MM.1S (cell line): ENCODE measurements at regions not wholly inside any gene's neighbourhood (a gene's known extent, or its start where the extent isn't known, plus 50 kb on each side); places are given as distances from the start of the nearest gene placed in this dataset.

ENCODE experiments used
- DNase-seq: peaks from one replicate; pipeline ENCODE4 v3.0.0-alpha.2; 2015
- H2AFZ ChIP-seq: fragments of 300-600 bp; sonication (generic); 2 replicates; pipeline ENCODE4 v1.6.0; 2016; ENCODE audit warnings: antibody characterized with exemption, low read length
- H3F3A ChIP-seq: fragments of 300-600 bp; sonication (generic); 2 replicates; pipeline ENCODE4 v1.6.1; 2016; ENCODE audit warnings: mild to moderate bottlenecking, antibody characterized with exemption, low read length, moderate library complexity, mixed read lengths; ENCODE audit not compliant: insufficient read depth
- H3K27ac ChIP-seq: fragments of 300-600 bp; sonication (generic); 2 replicates; pipeline ENCODE4 v1.5.1; 2016; ENCODE audit warnings: mild to moderate bottlenecking, low read length
- H3K27me3 ChIP-seq: fragments of 300-600 bp; sonication (generic); replicated peaks from 2 replicates; pipeline ENCODE4 v1.6.0; 2016; ENCODE audit warnings: low read length; ENCODE audit not compliant: insufficient read depth
- H3K36me3 ChIP-seq: fragments of 300-600 bp; sonication (generic); replicated peaks from 2 replicates; pipeline ENCODE4 v1.6.1; 2016; ENCODE audit warnings: mild to moderate bottlenecking, low read length, mixed read lengths; ENCODE audit not compliant: insufficient read depth
- H3K4me1 ChIP-seq: fragments of 300-600 bp; sonication (generic); 2 replicates; pipeline ENCODE4 v1.6.1; 2016; ENCODE audit warnings: low read length, mixed read lengths
- H3K4me2 ChIP-seq: fragments of 300-600 bp; sonication (generic); 2 replicates; pipeline ENCODE4 v1.6.0; 2016; ENCODE audit warnings: low read depth, low read length
- H3K4me3 ChIP-seq: fragments of 300-600 bp; sonication (generic); 2 replicates; pipeline ENCODE4 v1.5.1; 2016; ENCODE audit warnings: low read length, mixed read lengths
- H3K79me2 ChIP-seq: fragments of 300-600 bp; sonication (generic); 2 replicates; pipeline ENCODE4 v1.6.1; 2016; ENCODE audit warnings: mixed run types, low read length, mixed read lengths
- H3K9ac ChIP-seq: fragments of 300-600 bp; sonication (generic); 2 replicates; pipeline ENCODE4 v1.6.1; 2016; ENCODE audit warnings: low read length, mixed read lengths
- H3K9me2 ChIP-seq: fragments of 300-600 bp; sonication (generic); replicated peaks from 2 replicates; pipeline ENCODE4 v1.6.1; 2016; ENCODE audit warnings: mild to moderate bottlenecking, low read length, mixed read lengths; ENCODE audit not compliant: insufficient read depth
- H3K9me3 ChIP-seq: fragments of 300-600 bp; sonication (generic); replicated peaks from 2 replicates; pipeline ENCODE4 v1.6.1; 2016; ENCODE audit warnings: mild to moderate bottlenecking, low read length, mixed read lengths; ENCODE audit not compliant: insufficient read depth
- H4K20me1 ChIP-seq: fragments of 300-600 bp; sonication (generic); 2 replicates; pipeline ENCODE4 v1.6.1; 2016; ENCODE audit warnings: mild to moderate bottlenecking, low read length, moderate library complexity, mixed read lengths; ENCODE audit not compliant: insufficient read depth
- EZH2 ChIP-seq: fragments of 300-600 bp; sonication (generic); optimal IDR thresholded peaks from 2 replicates; pipeline ENCODE3; 2017; ENCODE audit warnings: low read depth, mild to moderate bottlenecking, antibody characterized with exemption, low read length, mixed read lengths
- EZH2phosphoT487 ChIP-seq: fragments of 300-600 bp; sonication (generic); IDR thresholded peaks from 2 replicates; pipeline ENCODE4 v1.6.1; 2018; ENCODE audit warnings: antibody characterized with exemption, low read length
- TF ChIP-seq, protein P1 (sequence below): fragments of 300-600 bp; sonication (generic); IDR thresholded peaks from 2 replicates; pipeline ENCODE4 v1.5.1; 2016; ENCODE audit warnings: antibody characterized with exemption, low read length, mixed read lengths

GRCh38 chr5:89260254-89260653, 377.3 kb upstream of the MEF2C start:
- H3K4me2 ChIP-seq, result no peak overlapping the region
- no peak overlapping the region for H3K27ac ChIP-seq
- H3K36me3 ChIP-seq, result no peaks in the 10 kb centered on the region
- H3K79me2 ChIP-seq, result no peaks in the 10 kb centered on the region
- no peaks in the 10 kb centered on the region for H3F3A ChIP-seq
- H3K4me1 ChIP-seq, result no peaks in the 10 kb centered on the region
- no peaks in the 10 kb centered on the region for H3K9me2 ChIP-seq
- H2AFZ ChIP-seq, result no peak overlapping the region
- H3K9me3 ChIP-seq, result no peaks in the 10 kb centered on the region
- H3K4me3 ChIP-seq, result no peak overlapping the region
- no peak for DNase-seq
- H4K20me1 ChIP-seq, result no peaks in the 10 kb centered on the region
- TF ChIP-seq, protein P1, sequence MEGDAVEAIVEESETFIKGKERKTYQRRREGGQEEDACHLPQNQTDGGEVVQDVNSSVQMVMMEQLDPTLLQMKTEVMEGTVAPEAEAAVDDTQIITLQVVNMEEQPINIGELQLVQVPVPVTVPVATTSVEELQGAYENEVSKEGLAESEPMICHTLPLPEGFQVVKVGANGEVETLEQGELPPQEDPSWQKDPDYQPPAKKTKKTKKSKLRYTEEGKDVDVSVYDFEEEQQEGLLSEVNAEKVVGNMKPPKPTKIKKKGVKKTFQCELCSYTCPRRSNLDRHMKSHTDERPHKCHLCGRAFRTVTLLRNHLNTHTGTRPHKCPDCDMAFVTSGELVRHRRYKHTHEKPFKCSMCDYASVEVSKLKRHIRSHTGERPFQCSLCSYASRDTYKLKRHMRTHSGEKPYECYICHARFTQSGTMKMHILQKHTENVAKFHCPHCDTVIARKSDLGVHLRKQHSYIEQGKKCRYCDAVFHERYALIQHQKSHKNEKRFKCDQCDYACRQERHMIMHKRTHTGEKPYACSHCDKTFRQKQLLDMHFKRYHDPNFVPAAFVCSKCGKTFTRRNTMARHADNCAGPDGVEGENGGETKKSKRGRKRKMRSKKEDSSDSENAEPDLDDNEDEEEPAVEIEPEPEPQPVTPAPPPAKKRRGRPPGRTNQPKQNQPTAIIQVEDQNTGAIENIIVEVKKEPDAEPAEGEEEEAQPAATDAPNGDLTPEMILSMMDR, result no peak
- no peak for TF ChIP-seq EZH2
- no peak for TF ChIP-seq EZH2phosphoT487
- H3K27me3 ChIP-seq, result no peaks in the 10 kb centered on the region
- H3K9ac ChIP-seq, result no peak overlapping the region

DNA sequence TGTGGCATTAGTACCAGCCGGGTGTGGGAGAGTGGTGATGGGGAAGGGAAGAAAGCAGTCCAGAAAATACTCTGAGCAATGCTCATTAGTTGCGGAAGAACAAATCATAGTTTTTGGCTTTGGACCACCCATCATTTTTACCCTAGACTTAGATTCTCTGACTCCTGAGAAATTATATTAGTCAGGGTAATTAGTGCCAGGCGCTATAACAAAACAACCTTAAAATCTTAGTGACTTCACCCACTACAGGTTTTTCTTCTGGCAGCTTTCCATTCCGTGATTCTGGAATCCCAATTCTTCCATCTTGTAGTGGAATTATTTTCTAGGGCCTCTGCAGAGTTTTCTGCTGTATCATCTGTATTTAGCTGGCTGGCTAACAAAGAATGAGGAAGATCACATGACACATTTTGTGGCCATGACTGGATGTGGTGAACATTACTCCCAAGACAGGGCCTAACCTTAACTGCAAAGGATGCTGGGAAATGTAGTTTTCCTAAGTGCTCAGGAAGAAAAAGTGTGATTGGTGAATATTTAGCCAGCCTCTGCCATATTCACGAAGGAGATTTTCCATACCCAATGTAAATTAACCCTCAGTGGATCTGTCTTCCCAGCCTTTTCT, 373.0 kb upstream of the MEF2C start:
- DNase-seq, result peak; percentile 41
- no peak overlapping the region for H3K4me3 ChIP-seq
- no peaks in the 10 kb centered on the region for H4K20me1 ChIP-seq

DNA sequence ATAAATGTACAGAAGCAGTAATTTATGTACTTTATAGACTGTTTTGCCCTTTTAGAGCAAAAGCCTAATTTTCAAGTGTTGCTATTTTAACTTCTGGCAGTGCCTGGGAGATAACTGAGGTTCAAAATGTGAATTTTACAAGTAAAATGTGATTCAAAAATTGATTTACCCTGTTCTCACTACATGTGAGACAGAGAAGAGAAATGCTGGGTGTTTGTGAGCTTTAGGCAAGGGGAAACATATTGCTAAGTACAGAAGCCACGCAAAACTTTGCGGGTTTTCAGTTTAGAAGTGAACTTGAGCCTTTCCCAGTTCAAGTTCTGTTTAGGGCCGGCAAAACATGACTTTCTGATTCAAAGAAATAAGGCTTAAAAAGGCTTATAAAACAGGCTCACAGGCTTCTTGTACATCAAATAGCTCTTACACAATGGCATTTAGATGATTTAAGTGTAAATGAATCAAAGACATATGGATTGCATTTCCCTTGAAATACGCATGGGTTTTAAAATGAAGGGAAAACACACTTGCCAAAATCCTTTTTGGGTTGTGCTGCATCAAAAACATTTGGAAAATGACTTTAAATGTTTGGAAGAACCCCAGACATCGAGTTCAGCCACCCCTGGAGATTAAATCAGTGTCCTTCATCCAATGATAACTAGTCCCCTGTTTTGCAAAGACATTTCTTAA, 370.8 kb upstream of the MEF2C start:
- Histone ChIP-seq H3K4me3 (no peak overlapping the region), H3K27me3 (no peaks in the 10 kb centered on the region), H3F3A (no peaks in the 10 kb centered on the region), H3K9me3 (no peaks in the 10 kb centered on the region), H2AFZ (no peak overlapping the region), H3K27ac (no peak overlapping the region), H3K79me2 (no peaks in the 10 kb centered on the region), H3K36me3 (no peaks in the 10 kb centered on the region), H3K9ac (no peak overlapping the region), H3K4me2 (no peak overlapping the region), H3K4me1 (no peaks in the 10 kb centered on the region), H3K9me2 (no peaks in the 10 kb centered on the region), H4K20me1 (no peaks in the 10 kb centered on the region)
- no peak for DNase-seq
- no peak for TF ChIP-seq EZH2
- TF ChIP-seq, protein P1, result no peak
- TF ChIP-seq EZH2phosphoT487, result no peak

More for the DNA sequence above, 373.0 kb upstream of the MEF2C start:
- no peak overlapping the region for H3K4me2 ChIP-seq
- H3F3A ChIP-seq, result no peaks in the 10 kb centered on the region
- H3K9ac ChIP-seq, result no peak overlapping the region
- H3K79me2 ChIP-seq, result no peaks in the 10 kb centered on the region
- no peaks in the 10 kb centered on the region for H3K4me1 ChIP-seq
- no peaks in the 10 kb centered on the region for H3K9me2 ChIP-seq
- no peaks in the 10 kb centered on the region for H3K27me3 ChIP-seq
- TF ChIP-seq, protein P1, result no peak
- TF ChIP-seq EZH2, result no peak
- no peak for TF ChIP-seq EZH2phosphoT487
- H3K36me3 ChIP-seq, result no peaks in the 10 kb centered on the region
- H3K27ac ChIP-seq, result no peak overlapping the region
- no peaks in the 10 kb centered on the region for H3K9me3 ChIP-seq
- H2AFZ ChIP-seq, result no peak overlapping the region
